SK-N-MC (cell line): ENCODE measurements at regions not wholly inside any gene's neighbourhood (a gene's known extent, or its start where the extent isn't known, plus 50 kb on each side); places are given as distances from the start of the nearest gene placed in this dataset.

ENCODE experiments used
- EZH2 ChIP-seq: fragments of 200-600 bp; sonication (generic); IDR thresholded peaks from one replicate; pipeline ENCODE4 v1.6.1; 2017; ENCODE audit warnings: antibody characterized with exemption
- POLR2AphosphoS5 ChIP-seq: IDR thresholded peaks from 2 replicates; pipeline ENCODE4 v1.6.1; 2012; ENCODE audit warnings: mild to moderate bottlenecking, low read depth, low read length, borderline replicate concordance

DNA sequence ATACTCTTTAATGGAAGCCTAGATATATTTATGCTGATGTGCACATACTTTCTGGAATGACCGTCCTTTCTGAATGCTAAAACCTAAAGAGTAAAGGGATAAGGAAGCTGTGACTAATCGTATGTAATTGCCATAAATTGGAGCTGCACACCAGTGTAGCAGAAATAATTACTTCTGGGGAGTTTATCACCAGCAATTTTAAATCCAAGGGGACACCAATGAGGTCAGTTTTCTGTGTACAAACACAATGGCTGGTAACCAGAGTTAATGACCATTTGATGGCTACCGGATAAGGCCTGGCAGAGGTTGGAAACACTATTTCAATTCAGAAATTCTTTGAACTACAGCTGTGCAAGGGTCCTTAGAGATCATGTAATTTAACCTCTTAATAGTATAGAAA, 670.1 kb downstream of the REEP3 start:
- TF ChIP-seq POLR2AphosphoS5 (no peak), EZH2 (no peak)
